HepG2 (cell line): ENCODE measurements at regions not wholly inside any gene's neighbourhood (a gene's known extent, or its start where the extent isn't known, plus 50 kb on each side); places are given as distances from the start of the nearest gene placed in this dataset.

Experiments
- ATAC-seq: fragments of 200-7000 bp; cut with Tn5 transposase; 3 replicates; pipeline ENCODE4 v1.9.1; 2020; ENCODE audit warnings: mild to moderate bottlenecking, moderate library complexity
- BruUV-seq: library from RNA; stranded (reverse); fragments of 400-500 nt; replicated peaks from 2 replicates; lab custom pipeline; 2021; lab: Mats Ljungman, UMichigan
- CTCF ChIA-PET: fragments of 300-600 bp; formaldehyde crosslinking; extraction: SDS; loops from one replicate; lab custom pipeline; 2021; ENCODE audit warnings: low total read pairs, inconsistent platforms, low intra/inter-chr PET ratio; lab: Yijun Ruan, JAX
- POLR2A ChIA-PET: fragments of 350-600 bp; sonication (Branson Sonifier 250); formaldehyde crosslinking; loops from one replicate; lab custom pipeline; 2020; ENCODE audit warnings: antibody characterized with exemption, inconsistent platforms; lab: Yijun Ruan, JAX
- DNase-seq: peaks from one replicate; pipeline ENCODE4 v3.0.0-alpha.2; 2015; ENCODE audit warnings: low spot score
- FAIRE-seq: peaks from 3 replicates; lab custom pipeline; 2011; peaks lifted over from hg19 to GRCh38; lab: Jason Lieb, UNC
- H2AFZ ChIP-seq: one replicate; pipeline ENCODE4 v1.6.1; 2011; ENCODE audit warnings: low read length, inconsistent platforms
- H3K27ac ChIP-seq: fragments of 300-600 bp; 3 replicates; pipeline ENCODE4 v1.8.0; 2011; ENCODE audit warnings: mixed run types, mild to moderate bottlenecking, mixed read lengths, low read length, inconsistent platforms; ENCODE audit not compliant: insufficient read depth; ENCODE audit errors: extremely low read length
- H3K27me3 ChIP-seq, 2 experiments: fragments of 200-600 bp in 1 of 2; 2 replicates in 1 of 2; 3 replicates in 1 of 2; pipeline versions ENCODE4 v1.6.0 to v1.8.0; 2011; ENCODE audit warnings: low read length in 2 of 2, mild to moderate bottlenecking in 2 of 2, moderate library complexity in 2 of 2, inconsistent platforms in 1 of 2; ENCODE audit not compliant: insufficient read depth in 2 of 2, control insufficient read depth in 1 of 2
- H3K36me3 ChIP-seq, 2 experiments: fragments of 200-600 bp in 1 of 2; replicated peaks in 1 of 2; 2 replicates in 1 of 2; 3 replicates in 1 of 2; pipeline versions ENCODE4 v1.5.1 to v1.8.0; 2011; ENCODE audit warnings: low read length in 2 of 2, inconsistent platforms in 1 of 2; ENCODE audit not compliant: insufficient read depth in 2 of 2, control insufficient read depth in 1 of 2
- H3K4me1 ChIP-seq: 2 replicates; pipeline ENCODE4 v1.5.1; 2012; ENCODE audit warnings: low read length, inconsistent platforms; ENCODE audit not compliant: insufficient read depth
- H3K4me2 ChIP-seq: 2 replicates; pipeline ENCODE4 v1.6.0; 2011; ENCODE audit warnings: low read depth, low read length, inconsistent platforms
- H3K4me3 ChIP-seq, 3 experiments: fragments of 200-600 bp in 1 of 3; sonication (generic), shearing (Covaris generic) in 1 of 3; replicated peaks in 1 of 3; 2 replicates each; pipeline ENCODE4 v1.5.1; 2011 to 2016; ENCODE audit warnings: low read length in 3 of 3, inconsistent platforms in 2 of 3, low read depth in 2 of 3, mild to moderate bottlenecking in 2 of 3, control low read depth in 1 of 3, mixed read lengths in 1 of 3; ENCODE audit not compliant: insufficient read depth in 1 of 3
- H3K79me2 ChIP-seq: one replicate; pipeline ENCODE4 v1.6.1; 2011; ENCODE audit warnings: low read length, inconsistent platforms; ENCODE audit not compliant: insufficient read depth
- H3K9ac ChIP-seq: 2 replicates; pipeline ENCODE4 v1.6.0; 2011; ENCODE audit warnings: mild to moderate bottlenecking, low read depth, low read length, inconsistent platforms; ENCODE audit not compliant: insufficient read depth
- H3K9me3 ChIP-seq: 2 replicates; pipeline ENCODE4 v1.5.1; 2012; ENCODE audit warnings: mild to moderate bottlenecking, low read length
- H4K20me1 ChIP-seq: 2 replicates; pipeline ENCODE4 v1.6.0; 2011; ENCODE audit warnings: inconsistent platforms, mild to moderate bottlenecking, low read length, moderate library complexity; ENCODE audit not compliant: insufficient read depth
- BRCA1 ChIP-seq: sonication (generic); formaldehyde crosslinking; IDR thresholded peaks from 2 replicates; pipeline ENCODE4 v1.4.0; 2020; ENCODE audit warnings: missing genetic modification reagents
- MAZ ChIP-seq, 2 experiments: sonication (generic) in 1 of 2; formaldehyde crosslinking in 1 of 2; IDR thresholded peaks; 2 replicates each; pipeline versions ENCODE4 v1.5.0 to v1.6.1; 2012 to 2020; ENCODE audit warnings: low read depth in 2 of 2, mild to moderate bottlenecking in 2 of 2, borderline replicate concordance in 1 of 2, improper control_type of control experiment in 1 of 2, low read length in 1 of 2, missing genetic modification reagents in 1 of 2, moderate library complexity in 1 of 2
- PHF20 ChIP-seq: sonication (generic); formaldehyde crosslinking; IDR thresholded peaks from 2 replicates; pipeline ENCODE4 v1.5.0; 2020; ENCODE audit warnings: mild to moderate bottlenecking, missing genetic modification reagents
- RBFOX2 ChIP-seq: fragments of 200-400 bp; formaldehyde crosslinking; IDR thresholded peaks from 2 replicates; pipeline ENCODE4 v1.6.1; 2017; ENCODE audit warnings: low read depth, mild to moderate bottlenecking, low read length
- RFXAP ChIP-seq: sonication (generic); formaldehyde crosslinking; IDR thresholded peaks from 2 replicates; pipeline ENCODE4 v1.4.0; 2020; ENCODE audit warnings: missing genetic modification reagents, borderline replicate concordance
- SIN3A ChIP-seq: IDR thresholded peaks from 2 replicates; pipeline ENCODE4 v1.6.1; 2011; ENCODE audit warnings: low read depth, mild to moderate bottlenecking, control low read depth, low read length, borderline replicate concordance
- ZMYM2 ChIP-seq: sonication (generic); formaldehyde crosslinking; IDR thresholded peaks from 2 replicates; pipeline ENCODE4 v1.8.0; 2022; ENCODE audit warnings: mild to moderate bottlenecking, missing genetic modification reagents
- ZNF160 ChIP-seq: sonication (generic); formaldehyde crosslinking; IDR thresholded peaks from 2 replicates; pipeline ENCODE4 v1.8.0; 2022; ENCODE audit warnings: mild to moderate bottlenecking, inconsistent platforms, missing genetic modification reagents
- ZNF331 ChIP-seq: sonication (generic); formaldehyde crosslinking; IDR thresholded peaks from 2 replicates; pipeline ENCODE4 v1.4.0; 2020; ENCODE audit warnings: missing genetic modification reagents
- ZNF460 ChIP-seq: sonication (generic); formaldehyde crosslinking; IDR thresholded peaks from 2 replicates; pipeline ENCODE4 v1.5.1; 2020; ENCODE audit warnings: missing genetic modification reagents, mild to moderate bottlenecking, borderline replicate concordance
- ZNF772 ChIP-seq: sonication (generic); formaldehyde crosslinking; IDR thresholded peaks from 2 replicates; pipeline ENCODE4 v1.5.0; 2020; ENCODE audit warnings: mild to moderate bottlenecking, missing genetic modification reagents
- ZNF792 ChIP-seq: IDR thresholded peaks from 2 replicates; pipeline ENCODE4 v1.6.1; 2016
- WGBS: methylation state at CpG from one replicate; pipeline ENCODE4 v1.1.6; 2017; ENCODE audit warnings: low lambda C conversion rate; 5-methylcytosine and 5-hydroxymethylcytosine counted together
- in situ Hi-C: cut with HindIII; loops from 2 replicates; pipeline ENCODE4 v1.10.0; 2017; ENCODE audit warnings: low pct_unique_long_range_greater_than_20kb; ENCODE audit not compliant: extremely low pct_ligation_motif_present
- intact Hi-C: fragments of 100-400 bp; cut with micrococcal nuclease; formaldehyde crosslinking; loops from one replicate; pipeline ENCODE4 v1.10.0; 2022; ENCODE audit not compliant: unreplicated experiment
- TF ChIP-seq, protein P1 (sequence below): sonication (generic); formaldehyde crosslinking; IDR thresholded peaks from 2 replicates; pipeline ENCODE4 v1.4.0; 2020; ENCODE audit warnings: mild to moderate bottlenecking, missing genetic modification reagents
- TF ChIP-seq, protein P2 (sequence below): sonication (generic); formaldehyde crosslinking; IDR thresholded peaks from 2 replicates; pipeline ENCODE4 v1.5.1; 2020; ENCODE audit warnings: mild to moderate bottlenecking, missing genetic modification reagents, moderate library complexity

DNA sequence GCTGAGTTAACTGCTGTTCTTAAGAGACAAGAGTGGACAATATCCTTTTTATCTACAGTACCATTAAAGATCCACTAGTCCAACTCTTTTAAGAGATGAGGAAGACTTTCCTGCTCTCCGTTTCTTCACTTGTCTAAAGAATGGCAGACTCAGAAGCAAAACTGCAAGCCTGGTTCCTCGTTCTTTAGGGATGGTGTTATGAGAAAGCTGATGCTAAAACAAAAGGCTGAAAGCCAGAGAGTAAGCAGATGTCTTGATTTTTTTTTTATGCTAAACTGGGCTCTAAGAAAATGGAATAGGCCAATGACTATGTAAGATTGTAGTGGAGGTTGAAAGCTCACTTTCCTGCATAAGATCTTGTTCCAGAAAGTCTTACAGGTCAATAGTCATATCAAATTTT lies 78.1 kb downstream of the CNGA2 start:
- Histone ChIP-seq H3K4me2 (no peak overlapping the region), H3K9ac (no peak overlapping the region), H3K4me3 (no peak overlapping the region), H4K20me1 (no peaks in the 10 kb centered on the region), H3K79me2 (no peaks in the 10 kb centered on the region), H3K27me3 (no peaks in the 10 kb centered on the region; a peak in 1 of 5 replicates), H3K4me1 (no peaks in the 10 kb centered on the region), H2AFZ (no peak overlapping the region), H3K27ac (no peak overlapping the region), H3K36me3 (no peaks in the 10 kb centered on the region), H3K9me3 (no peaks in the 10 kb centered on the region)
- ChIA-PET CTCF (no interaction called here), POLR2A (no interaction called here)
- FAIRE-seq (no peak), DNase-seq (no peak), ATAC-seq (no peak)
- no TSS peak for BruUV-seq
- 0% methylated on average over 2 of the region's 2 CpGs for WGBS
- in situ Hi-C loops (no loop called here), intact Hi-C loops (no loop called here)
- TF ChIP-seq ZNF460 (CRISPR knock-in tag) (no peak), ZNF160 (no peak), MAZ (IDR thresholded peaks at IDR 0.05; ENCODE audit: borderline replicate concordance, low read depth, low read length) (no peak), MAZ (CRISPR knock-in tag; IDR thresholded peaks at IDR 0.05; ENCODE audit: low read depth) (no peak), ZNF331 (CRISPR knock-in tag) (no peak), SIN3A (no peak), RBFOX2 (no peak), ZNF792 (CRISPR knock-in tag) (no peak), BRCA1 (no peak)

DNA sequence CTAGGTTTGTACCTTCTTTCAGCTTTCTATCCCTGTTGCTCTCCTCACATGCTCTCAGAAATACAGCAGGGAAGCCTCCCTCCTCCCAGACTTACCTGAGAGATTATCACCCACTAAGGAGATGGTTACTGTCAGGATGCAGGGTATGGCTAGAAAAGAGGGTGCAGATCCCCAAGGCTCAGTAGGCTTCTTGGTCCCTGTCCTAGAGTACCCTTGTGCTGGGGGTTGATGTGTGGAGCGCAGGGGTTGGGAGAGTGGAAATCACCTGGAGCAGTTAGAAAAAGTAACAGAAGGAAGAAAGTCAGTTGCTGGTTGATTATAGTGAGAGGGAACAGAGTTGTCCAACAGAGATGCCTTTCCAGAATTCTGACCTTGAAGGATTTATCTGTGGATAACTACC lies 80.2 kb downstream of the CNGA2 start:
- intact Hi-C loops (no loop called here), in situ Hi-C loops (no loop called here)
- no peak overlapping the region for H3K9ac ChIP-seq
- no peak overlapping the region for H2AFZ ChIP-seq
- no peak for DNase-seq
- no peak for ATAC-seq
- no peaks in the 10 kb centered on the region for H3K9me3 ChIP-seq
- FAIRE-seq: no peak
- no peak overlapping the region for H3K27ac ChIP-seq
- no TSS peak for BruUV-seq
- CTCF ChIA-PET: no interaction called here
- H3K27me3 ChIP-seq: no peaks in the 10 kb centered on the region; a peak in 1 of 5 replicates
- H3K79me2 ChIP-seq: no peaks in the 10 kb centered on the region
- POLR2A ChIA-PET: no interaction called here
- no peaks in the 10 kb centered on the region for H3K36me3 ChIP-seq
- H3K4me1 ChIP-seq: no peaks in the 10 kb centered on the region
- H3K4me3 ChIP-seq: no peak overlapping the region
- H4K20me1 ChIP-seq: no peaks in the 10 kb centered on the region
- WGBS: 0% methylated on average over 1 of the region's 1 CpG
- no peak overlapping the region for H3K4me2 ChIP-seq
- TF ChIP-seq, protein P1, sequence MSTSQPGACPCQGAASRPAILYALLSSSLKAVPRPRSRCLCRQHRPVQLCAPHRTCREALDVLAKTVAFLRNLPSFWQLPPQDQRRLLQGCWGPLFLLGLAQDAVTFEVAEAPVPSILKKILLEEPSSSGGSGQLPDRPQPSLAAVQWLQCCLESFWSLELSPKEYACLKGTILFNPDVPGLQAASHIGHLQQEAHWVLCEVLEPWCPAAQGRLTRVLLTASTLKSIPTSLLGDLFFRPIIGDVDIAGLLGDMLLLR (CRISPR knock-in tag): no peak
- TF ChIP-seq PHF20 (CRISPR knock-in tag) (no peak), ZMYM2 (no peak), RFXAP (no peak), ZNF772 (CRISPR knock-in tag) (no peak)
- TF ChIP-seq, protein P2, sequence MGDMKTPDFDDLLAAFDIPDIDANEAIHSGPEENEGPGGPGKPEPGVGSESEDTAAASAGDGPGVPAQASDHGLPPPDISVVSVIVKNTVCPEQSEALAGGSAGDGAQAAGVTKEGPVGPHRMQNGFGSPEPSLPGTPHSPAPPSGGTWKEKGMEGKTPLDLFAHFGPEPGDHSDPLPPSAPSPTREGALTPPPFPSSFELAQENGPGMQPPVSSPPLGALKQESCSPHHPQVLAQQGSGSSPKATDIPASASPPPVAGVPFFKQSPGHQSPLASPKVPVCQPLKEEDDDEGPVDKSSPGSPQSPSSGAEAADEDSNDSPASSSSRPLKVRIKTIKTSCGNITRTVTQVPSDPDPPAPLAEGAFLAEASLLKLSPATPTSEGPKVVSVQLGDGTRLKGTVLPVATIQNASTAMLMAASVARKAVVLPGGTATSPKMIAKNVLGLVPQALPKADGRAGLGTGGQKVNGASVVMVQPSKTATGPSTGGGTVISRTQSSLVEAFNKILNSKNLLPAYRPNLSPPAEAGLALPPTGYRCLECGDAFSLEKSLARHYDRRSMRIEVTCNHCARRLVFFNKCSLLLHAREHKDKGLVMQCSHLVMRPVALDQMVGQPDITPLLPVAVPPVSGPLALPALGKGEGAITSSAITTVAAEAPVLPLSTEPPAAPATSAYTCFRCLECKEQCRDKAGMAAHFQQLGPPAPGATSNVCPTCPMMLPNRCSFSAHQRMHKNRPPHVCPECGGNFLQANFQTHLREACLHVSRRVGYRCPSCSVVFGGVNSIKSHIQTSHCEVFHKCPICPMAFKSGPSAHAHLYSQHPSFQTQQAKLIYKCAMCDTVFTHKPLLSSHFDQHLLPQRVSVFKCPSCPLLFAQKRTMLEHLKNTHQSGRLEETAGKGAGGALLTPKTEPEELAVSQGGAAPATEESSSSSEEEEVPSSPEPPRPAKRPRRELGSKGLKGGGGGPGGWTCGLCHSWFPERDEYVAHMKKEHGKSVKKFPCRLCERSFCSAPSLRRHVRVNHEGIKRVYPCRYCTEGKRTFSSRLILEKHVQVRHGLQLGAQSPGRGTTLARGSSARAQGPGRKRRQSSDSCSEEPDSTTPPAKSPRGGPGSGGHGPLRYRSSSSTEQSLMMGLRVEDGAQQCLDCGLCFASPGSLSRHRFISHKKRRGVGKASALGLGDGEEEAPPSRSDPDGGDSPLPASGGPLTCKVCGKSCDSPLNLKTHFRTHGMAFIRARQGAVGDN: no peak
